HG03196 (cell line): ENCODE measurements at regions not wholly inside any gene's neighbourhood (a gene's known extent, or its start where the extent isn't known, plus 50 kb on each side); places are given as distances from the start of the nearest gene placed in this dataset.

Experiments
- ATAC-seq: cut with Tn5 transposase; IDR thresholded peaks from one replicate; pipeline ENCODE4 v1.9.1; 2021; ENCODE audit not compliant: unreplicated experiment

- ATAC-seq: no peak
These were observed 1143.8 kb upstream of the TENM4 start for GRCh38 chr11:80584661-80585060.

GRCh38 chr11:80569832-80570231 is 1129.0 kb upstream of the TENM4 start:
- ATAC-seq: no peak

GRCh38 chr11:80565231-80565630 is 1124.4 kb upstream of the TENM4 start:
- ATAC-seq: no peak

GRCh38 chr11:80562523-80563125 is 1121.8 kb upstream of the TENM4 start:
- ATAC-seq: no peak

GRCh38 chr11:80559942-80560341 is 1119.1 kb upstream of the TENM4 start:
- no peak for ATAC-seq

GRCh38 chr11:80553565-80553964 is 1112.7 kb upstream of the TENM4 start:
- no peak for ATAC-seq

- no peak for ATAC-seq
These were observed 1101.9 kb upstream of the TENM4 start for GRCh38 chr11:80542704-80543103.

GRCh38 chr11:80538040-80538439 is 1097.2 kb upstream of the TENM4 start:
- ATAC-seq: no peak

GRCh38 chr11:80533463-80533862 is 1092.6 kb upstream of the TENM4 start:
- ATAC-seq: no peak

GRCh38 chr11:80532633-80533232 is 1091.9 kb upstream of the TENM4 start:
- no peak for ATAC-seq

- no peak for ATAC-seq
These were observed 1088.9 kb upstream of the TENM4 start for GRCh38 chr11:80529726-80530125.

- ATAC-seq: no peak
These were observed 1085.0 kb upstream of the TENM4 start for GRCh38 chr11:80525663-80526405.

- ATAC-seq: no peak
These were observed 1083.5 kb upstream of the TENM4 start for GRCh38 chr11:80524349-80524748.

GRCh38 chr11:80523057-80523456 is 1082.2 kb upstream of the TENM4 start:
- no peak for ATAC-seq

GRCh38 chr11:80521592-80521991 is 1080.8 kb upstream of the TENM4 start:
- no peak for ATAC-seq

GRCh38 chr11:80520507-80520887 is 1079.7 kb upstream of the TENM4 start:
- ATAC-seq: no peak

- no peak for ATAC-seq
These were observed 1079.0 kb upstream of the TENM4 start for GRCh38 chr11:80519596-80520506.

GRCh38 chr11:80517701-80518100 is 1076.9 kb upstream of the TENM4 start:
- no peak for ATAC-seq

GRCh38 chr11:80515097-80515496 is 1074.3 kb upstream of the TENM4 start:
- ATAC-seq: no peak

- ATAC-seq: no peak
These were observed 1071.7 kb upstream of the TENM4 start for GRCh38 chr11:80512491-80512890.

GRCh38 chr11:80505771-80506170 is 1064.9 kb upstream of the TENM4 start:
- ATAC-seq: no peak
